OCI-LY7 (cell line): ENCODE measurements at regions not wholly inside any gene's neighbourhood (a gene's known extent, or its start where the extent isn't known, plus 50 kb on each side); places are given as distances from the start of the nearest gene placed in this dataset.
A peak's percentile ranks its signal among the peaks of the same experiment; 100 is the strongest.

Experiments used
- CTCF ChIP-seq: fragments of 200-600 bp; sonication (generic); conservative IDR thresholded peaks from 2 replicates; pipeline ENCODE4 v1.5.1; 2014; ENCODE audit warnings: mild to moderate bottlenecking, antibody characterized with exemption, low read length, moderate library complexity, mixed read lengths
- EZH2phosphoT487 ChIP-seq: fragments of 200-600 bp; sonication (generic); IDR thresholded peaks from 2 replicates; pipeline ENCODE4 v1.6.1; 2018; ENCODE audit warnings: low read depth, borderline replicate concordance, mild to moderate bottlenecking, mixed run types, antibody characterized with exemption, low read length, moderate library complexity, mixed read lengths

GRCh38 chr4:180641495-180641894, 1601.7 kb upstream of the TENM3 start:
- TF ChIP-seq CTCF = peak; percentile 37; the same call in 1 of the 2 replicates
- TF ChIP-seq EZH2phosphoT487 = no peak
